MG63 (cell line): ENCODE measurements at regions not wholly inside any gene's neighbourhood (a gene's known extent, or its start where the extent isn't known, plus 50 kb on each side); places are given as distances from the start of the nearest gene placed in this dataset.

Source experiments
- DNase-seq: peaks from one replicate; pipeline ENCODE4 v3.0.0-alpha.2; 2020
- H3K27me3 ChIP-seq: fragments of 250-450 bp; sonication (Bioruptor Pico); 2 replicates; pipeline ENCODE4 v1.5.1; 2020; ENCODE audit warnings: mild to moderate bottlenecking, moderate library complexity
- H3K36me3 ChIP-seq: fragments of 250-450 bp; sonication (Bioruptor Pico); 2 replicates; pipeline ENCODE4 v1.5.1; 2020; ENCODE audit warnings: mild to moderate bottlenecking, moderate library complexity
- H3K4me3 ChIP-seq: fragments of 250-450 bp; sonication (Bioruptor Pico); 2 replicates; pipeline ENCODE4 v1.5.1; 2020; ENCODE audit warnings: mild to moderate bottlenecking, moderate library complexity
- H3K9me3 ChIP-seq: fragments of 250-450 bp; sonication (Bioruptor Pico); 2 replicates; pipeline ENCODE4 v1.5.1; 2020; ENCODE audit warnings: mild to moderate bottlenecking, moderate library complexity

- Histone ChIP-seq H3K9me3 (no peaks in the 10 kb centered on the region), H3K4me3 (no peak overlapping the region), H3K27me3 (no peaks in the 10 kb centered on the region), H3K36me3 (no peaks in the 10 kb centered on the region)
- no peak for DNase-seq
Measured at GRCh38 chr6:53744321-53744720, 50.5 kb upstream of the LRRC1 start.

- H3K4me3 ChIP-seq = no peak overlapping the region
- no peak for DNase-seq
- H3K27me3 ChIP-seq = no peaks in the 10 kb centered on the region
- no peaks in the 10 kb centered on the region for H3K36me3 ChIP-seq
- no peaks in the 10 kb centered on the region for H3K9me3 ChIP-seq
Measured at GRCh38 chr6:53741034-53741823, 53.6 kb upstream of the LRRC1 start.

GRCh38 chr6:53737746-53738145 lies 57.1 kb upstream of the LRRC1 start:
- Histone ChIP-seq H3K9me3 (no peaks in the 10 kb centered on the region), H3K27me3 (no peaks in the 10 kb centered on the region), H3K36me3 (no peaks in the 10 kb centered on the region), H3K4me3 (no peak overlapping the region)
- DNase-seq = no peak

- no peak for DNase-seq
- no peak overlapping the region for H3K4me3 ChIP-seq
- no peaks in the 10 kb centered on the region for H3K36me3 ChIP-seq
- H3K27me3 ChIP-seq = no peaks in the 10 kb centered on the region
- H3K9me3 ChIP-seq = no peaks in the 10 kb centered on the region
Measured at GRCh38 chr6:53735896-53736295, 58.9 kb upstream of the LRRC1 start.

GRCh38 chr6:53734473-53735299 lies 60.1 kb upstream of the LRRC1 start:
- H3K9me3 ChIP-seq = no peaks in the 10 kb centered on the region
- DNase-seq = peak; percentile 4
- no peaks in the 10 kb centered on the region for H3K27me3 ChIP-seq
- no peaks in the 10 kb centered on the region for H3K36me3 ChIP-seq
- H3K4me3 ChIP-seq = no peak overlapping the region

- no peaks in the 10 kb centered on the region for H3K9me3 ChIP-seq
- DNase-seq = no peak
- no peaks in the 10 kb centered on the region for H3K36me3 ChIP-seq
- H3K4me3 ChIP-seq = no peak overlapping the region
- no peaks in the 10 kb centered on the region for H3K27me3 ChIP-seq
Measured at GRCh38 chr6:53731866-53732636, 62.8 kb upstream of the LRRC1 start.

GRCh38 chr6:53730767-53731166 lies 64.0 kb upstream of the LRRC1 start:
- Histone ChIP-seq H3K4me3 (no peak overlapping the region), H3K9me3 (no peaks in the 10 kb centered on the region), H3K36me3 (no peaks in the 10 kb centered on the region), H3K27me3 (no peaks in the 10 kb centered on the region)
- no peak for DNase-seq

GRCh38 chr6:53728570-53729194 lies 63.1 kb upstream of the KLHL31 start:
- Histone ChIP-seq H3K36me3 (no peaks in the 10 kb centered on the region), H3K27me3 (no peaks in the 10 kb centered on the region), H3K4me3 (no peak overlapping the region), H3K9me3 (no peaks in the 10 kb centered on the region)
- DNase-seq = peak; percentile 5

- no peaks in the 10 kb centered on the region for H3K9me3 ChIP-seq
- no peak for DNase-seq
- no peaks in the 10 kb centered on the region for H3K36me3 ChIP-seq
- no peak overlapping the region for H3K4me3 ChIP-seq
- no peaks in the 10 kb centered on the region for H3K27me3 ChIP-seq
Measured at GRCh38 chr6:53727748-53728147, 62.2 kb upstream of the KLHL31 start.

GRCh38 chr6:53725791-53726575 lies 60.4 kb upstream of the KLHL31 start:
- H3K4me3 ChIP-seq = no peak overlapping the region
- H3K27me3 ChIP-seq = no peaks in the 10 kb centered on the region
- H3K36me3 ChIP-seq = no peaks in the 10 kb centered on the region
- no peaks in the 10 kb centered on the region for H3K9me3 ChIP-seq
- peak; percentile 32 for DNase-seq

- no peak for DNase-seq
- H3K27me3 ChIP-seq = no peaks in the 10 kb centered on the region
- H3K36me3 ChIP-seq = no peaks in the 10 kb centered on the region
- H3K9me3 ChIP-seq = no peaks in the 10 kb centered on the region
- H3K4me3 ChIP-seq = no peak overlapping the region
Measured at GRCh38 chr6:53724501-53724900, 58.9 kb upstream of the KLHL31 start.

GRCh38 chr6:53723331-53723730 lies 57.8 kb upstream of the KLHL31 start:
- no peak for DNase-seq
- no peaks in the 10 kb centered on the region for H3K36me3 ChIP-seq
- no peaks in the 10 kb centered on the region for H3K9me3 ChIP-seq
- no peak overlapping the region for H3K4me3 ChIP-seq
- no peaks in the 10 kb centered on the region for H3K27me3 ChIP-seq

GRCh38 chr6:53721766-53722165 lies 56.2 kb upstream of the KLHL31 start:
- DNase-seq = no peak
- H3K27me3 ChIP-seq = no peaks in the 10 kb centered on the region
- no peaks in the 10 kb centered on the region for H3K36me3 ChIP-seq
- H3K4me3 ChIP-seq = no peak overlapping the region
- no peaks in the 10 kb centered on the region for H3K9me3 ChIP-seq

GRCh38 chr6:53718597-53719460 lies 53.3 kb upstream of the KLHL31 start:
- Histone ChIP-seq H3K36me3 (no peaks in the 10 kb centered on the region), H3K9me3 (no peaks in the 10 kb centered on the region), H3K27me3 (no peaks in the 10 kb centered on the region), H3K4me3 (no peak overlapping the region)
- DNase-seq = peak; percentile 27

GRCh38 chr6:53717566-53717965 lies 52.0 kb upstream of the KLHL31 start:
- DNase-seq = no peak
- no peaks in the 10 kb centered on the region for H3K27me3 ChIP-seq
- H3K36me3 ChIP-seq = no peaks in the 10 kb centered on the region
- H3K4me3 ChIP-seq = no peak overlapping the region
- H3K9me3 ChIP-seq = no peaks in the 10 kb centered on the region
